GM23338 (cell line): ENCODE measurements at regions not wholly inside any gene's neighbourhood (a gene's known extent, or its start where the extent isn't known, plus 50 kb on each side); places are given as distances from the start of the nearest gene placed in this dataset.

ENCODE experiments used
- ATAC-seq: fragments of 200-7000 bp; cut with Tn5 transposase; 3 replicates; pipeline ENCODE4 v1.9.1; 2020
- DNase-seq: peaks from one replicate; pipeline ENCODE4 v3.0.0-alpha.2; 2015; ENCODE audit warnings: low spot score
- H2AFZ ChIP-seq: fragments of 200-600 bp; sonication (generic); 2 replicates; pipeline ENCODE4 v1.8.0; 2016; ENCODE audit warnings: antibody characterized with exemption, mild to moderate bottlenecking, moderate library complexity
- H3F3A ChIP-seq: fragments of 200-600 bp; sonication (generic); replicated peaks from 2 replicates; pipeline ENCODE4 v1.8.0; 2017; ENCODE audit warnings: antibody characterized with exemption, mixed run types, low read depth
- H3K27ac ChIP-seq: fragments of 200-600 bp; sonication (generic); 2 replicates; pipeline ENCODE4 v1.6.1; 2016; ENCODE audit warnings: low read depth
- H3K27me3 ChIP-seq: fragments of 200-600 bp; sonication (generic); 2 replicates; pipeline ENCODE4 v1.8.0; 2016; ENCODE audit warnings: mild to moderate bottlenecking, mixed run types, moderate library complexity; ENCODE audit not compliant: insufficient read depth
- H3K36me3 ChIP-seq: fragments of 200-600 bp; sonication (generic); 2 replicates; pipeline ENCODE4 v1.8.0; 2016; ENCODE audit warnings: mild to moderate bottlenecking; ENCODE audit not compliant: insufficient read depth
- H3K4me1 ChIP-seq: fragments of 200-600 bp; sonication (generic); 2 replicates; pipeline ENCODE4 v1.8.0; 2016; ENCODE audit warnings: mild to moderate bottlenecking, moderate library complexity; ENCODE audit not compliant: insufficient read depth
- H3K4me2 ChIP-seq: fragments of 200-600 bp; sonication (generic); 2 replicates; pipeline ENCODE4 v1.7.1; 2017; ENCODE audit warnings: mixed run types
- H3K4me3 ChIP-seq: fragments of 200-600 bp; sonication (generic); 2 replicates; pipeline ENCODE4 v1.6.1; 2016; ENCODE audit warnings: mixed run types
- H3K79me2 ChIP-seq: fragments of 200-600 bp; sonication (generic); replicated peaks from 2 replicates; pipeline ENCODE4 v1.8.0; 2017; ENCODE audit warnings: mild to moderate bottlenecking; ENCODE audit not compliant: insufficient read depth
- H3K9me2 ChIP-seq: fragments of 200-600 bp; sonication (generic); 2 replicates; pipeline ENCODE4 v1.8.0; 2017; ENCODE audit not compliant: insufficient read depth
- H4K20me1 ChIP-seq: fragments of 200-600 bp; sonication (generic); replicated peaks from 2 replicates; pipeline ENCODE4 v1.8.0; 2017; ENCODE audit warnings: mild to moderate bottlenecking; ENCODE audit not compliant: insufficient read depth
- H3K27ac Mint-ChIP-seq: 2 replicates; pipeline ENCODE4 v1.8.0; 2020; ENCODE audit warnings: inconsistent platforms, mild to moderate bottlenecking, moderate library complexity, mixed read lengths
- H3K27me3 Mint-ChIP-seq: 3 replicates; pipeline ENCODE4 v1.8.0; 2022; ENCODE audit warnings: low read depth, mild to moderate bottlenecking, moderate library complexity, mixed read lengths, inconsistent platforms; ENCODE audit not compliant: insufficient read depth, poor library complexity
- H3K36me3 Mint-ChIP-seq: 3 replicates; pipeline ENCODE4 v1.8.0; 2021; ENCODE audit warnings: low read depth, mild to moderate bottlenecking, inconsistent platforms, moderate library complexity, mixed read lengths
- H3K4me1 Mint-ChIP-seq: 3 replicates; pipeline ENCODE4 v1.8.0; 2020; ENCODE audit warnings: mild to moderate bottlenecking, inconsistent platforms, mixed read lengths
- H3K4me3 Mint-ChIP-seq: 3 replicates; pipeline ENCODE4 v1.8.0; 2021; ENCODE audit warnings: moderate library complexity, mild to moderate bottlenecking, inconsistent platforms, mixed read lengths
- H3K9me3 Mint-ChIP-seq: 3 replicates; pipeline ENCODE4 v1.8.0; 2020; ENCODE audit warnings: moderate library complexity, mild to moderate bottlenecking, inconsistent platforms, mixed read lengths
- CREB1 ChIP-seq: fragments of 250-450 bp; sonication (Bioruptor Pico); IDR thresholded peaks from 2 replicates; pipeline ENCODE4 v1.5.0; 2020; ENCODE audit warnings: low read depth, mild to moderate bottlenecking, moderate library complexity
- CTCF ChIP-seq, 2 experiments: fragments of 200-600 bp in 1 of 2; sonication (generic) in 1 of 2; conservative IDR thresholded peaks; 2 replicates each; pipeline versions ENCODE4 v1.5.1 to v1.6.1; 2016 to 2017; ENCODE audit warnings: antibody characterized with exemption in 2 of 2, low read depth in 2 of 2, mild to moderate bottlenecking in 2 of 2, moderate library complexity in 1 of 2
- ETS1 ChIP-seq: IDR thresholded peaks from 2 replicates; pipeline ENCODE4 v1.6.1; 2016; ENCODE audit warnings: antibody characterized with exemption
- EZH2 ChIP-seq: fragments of 200-600 bp; sonication (generic); IDR thresholded peaks from one replicate; pipeline ENCODE4 v1.8.0; 2017; ENCODE audit warnings: antibody characterized with exemption, mild to moderate bottlenecking, low read depth; ENCODE audit not compliant: unreplicated experiment
- EZH2phosphoT487 ChIP-seq: fragments of 200-600 bp; sonication (generic); IDR thresholded peaks from one replicate; pipeline ENCODE4 v1.8.1; 2018; ENCODE audit warnings: antibody characterized with exemption; ENCODE audit not compliant: unreplicated experiment
- JUNB ChIP-seq: IDR thresholded peaks from one replicate; pipeline ENCODE4 v1.6.1; 2016; ENCODE audit warnings: antibody characterized with exemption; ENCODE audit not compliant: unreplicated experiment
- NANOG ChIP-seq: IDR thresholded peaks from 2 replicates; pipeline ENCODE4 v1.6.1; 2016; ENCODE audit warnings: antibody characterized with exemption, borderline replicate concordance
- POLR2AphosphoS5 ChIP-seq: IDR thresholded peaks from 2 replicates; pipeline ENCODE4 v1.6.1; 2016; ENCODE audit warnings: antibody characterized with exemption, low read depth
- REST ChIP-seq: IDR thresholded peaks from one replicate; pipeline ENCODE4 v1.6.1; 2018; ENCODE audit warnings: antibody characterized with exemption; ENCODE audit not compliant: unreplicated experiment
- STAT1 ChIP-seq: IDR thresholded peaks from one replicate; pipeline ENCODE4 v1.6.1; 2016; ENCODE audit warnings: antibody characterized with exemption; ENCODE audit not compliant: unreplicated experiment
- ZNF114 ChIP-seq: fragments of 250-450 bp; sonication (Bioruptor Pico); IDR thresholded peaks from 2 replicates; pipeline ENCODE4 v1.5.0; 2020; ENCODE audit warnings: mild to moderate bottlenecking, moderate library complexity
- ZNF331 ChIP-seq: fragments of 250-450 bp; sonication (Bioruptor Pico); IDR thresholded peaks from 2 replicates; pipeline ENCODE4 v1.5.0; 2020; ENCODE audit warnings: low read depth, mild to moderate bottlenecking, moderate library complexity
- ZNF462 ChIP-seq: fragments of 250-450 bp; sonication (Bioruptor Pico); IDR thresholded peaks from 2 replicates; pipeline ENCODE4 v1.5.0; 2020; ENCODE audit warnings: mild to moderate bottlenecking, moderate library complexity

GRCh38 chr7:9231630-9232121 is 798.3 kb downstream of the NXPH1 start:
- Histone ChIP-seq H3K4me3 (no peak overlapping the region), H3K4me2 (no peak overlapping the region), H2AFZ (peak overlapping the region; percentile 93; the same call in 1 of the 2 replicates), H3K9me2 (no peaks in the 10 kb centered on the region), H4K20me1 (no peaks in the 10 kb centered on the region), H3K36me3 (no peaks in the 10 kb centered on the region), H3K79me2 (no peaks in the 10 kb centered on the region), H3F3A (no peaks in the 10 kb centered on the region), H3K27me3 (no peaks in the 10 kb centered on the region), H3K27ac (no peak overlapping the region), H3K4me1 (peaks cover 7% of the 10 kb centered on the region; the same call in 1 of the 2 replicates)
- peak; percentile 35 for DNase-seq
- Mint-ChIP-seq H3K4me1 (peaks cover 9% of the 10 kb centered on the region), H3K36me3 (no peaks in the 10 kb centered on the region), H3K27me3 (no peaks in the 10 kb centered on the region), H3K4me3 (no peak overlapping the region), H3K9me3 (no peaks in the 10 kb centered on the region), H3K27ac (peak overlapping the region; percentile 30)
- peak; percentile 81 for ATAC-seq
- no peak for TF ChIP-seq POLR2AphosphoS5
- TF ChIP-seq ZNF331 (CRISPR knock-in tag), result no peak
- TF ChIP-seq EZH2, result no peak
- no peak for TF ChIP-seq ETS1
- TF ChIP-seq JUNB, result no peak
- TF ChIP-seq CTCF (conservative IDR thresholded peaks at IDR 0.05; ENCODE audit: low read depth in 2 of 2), result no peak
- TF ChIP-seq CREB1 (CRISPR knock-in tag), result no peak
- no peak for TF ChIP-seq NANOG
- TF ChIP-seq ZNF462 (CRISPR knock-in tag), result no peak
- no peak for TF ChIP-seq REST
- no peak for TF ChIP-seq STAT1
- TF ChIP-seq ZNF114 (CRISPR knock-in tag), result no peak
- TF ChIP-seq EZH2phosphoT487, result no peak
